ENCODE measurements at regions not wholly inside any gene's neighbourhood (a gene's known extent, or its start where the extent isn't known, plus 50 kb on each side); places are given as distances from the start of the nearest gene placed in this dataset.

- CTCF ChIA-PET: interaction anchor here (1.0 kb wide), 1 partner anchor 10 kb away, joined by 4 read pairs; no protein-coding TSS in a partner anchor
Observed at GRCh38 chr7:48822138-48822537, 102.2 kb upstream of the CDC14C start.

More at GRCh38 chr7:48822138-48822537, 102.2 kb upstream of the CDC14C start:
- Histone ChIP-seq H3K4me2 (ENCODE audit: control insufficient read depth, insufficient read depth) (no peak overlapping the region), H3K9ac (ENCODE audit: control insufficient read depth, insufficient read depth, low read length) (no peak overlapping the region), H3K4me3 (no peak overlapping the region), H3K27ac (ENCODE audit: control insufficient read depth, insufficient read depth) (no peak overlapping the region), H3K9me3 (replicated peaks; ENCODE audit: control insufficient read depth, insufficient read depth, low read length) (no peaks in the 10 kb centered on the region), H3K27me3 (replicated peaks in 1 of 2; ENCODE audit: control insufficient read depth in 2 of 2, insufficient read depth in 2 of 2, low read length in 1 of 2) (no peaks in the 10 kb centered on the region), H3K36me3 (ENCODE audit: control insufficient read depth in 2 of 2, insufficient read depth in 2 of 2, low read length in 1 of 2) (no peaks in the 10 kb centered on the region), H3K4me1 (ENCODE audit: control insufficient read depth, insufficient read depth, low read length) (no peaks in the 10 kb centered on the region), H3K79me2 (ENCODE audit: control insufficient read depth, insufficient read depth, low read length) (no peaks in the 10 kb centered on the region), H2AFZ (ENCODE audit: control insufficient read depth, low read depth, low read length) (no peak overlapping the region), H4K20me1 (ENCODE audit: control insufficient read depth, insufficient read depth) (no peaks in the 10 kb centered on the region)
- TF ChIP-seq KLF5 (IDR thresholded peaks at IDR 0.05; ENCODE audit: partially characterized antibody) (no peak), SIX5 (IDR thresholded peaks at IDR 0.05; ENCODE audit: low read depth, low read length, severe bottlenecking) (no peak), SUZ12 (IDR thresholded peaks at IDR 0.05; ENCODE audit: unreplicated experiment) (no peak), FOXM1 (IDR thresholded peaks at IDR 0.05; ENCODE audit: low read depth, low read length) (no peak), USF1 (IDR thresholded peaks at IDR 0.05; ENCODE audit: borderline replicate concordance, extremely low read length, insufficient read depth, low read depth, low read length) (no peak), ATF7 (IDR thresholded peaks at IDR 0.05; ENCODE audit: low read depth) (no peak), ZNF274 (IDR thresholded peaks at IDR 0.05; ENCODE audit: insufficient read depth, insufficient read length) (no peak), NKRF (conservative IDR thresholded peaks at IDR 0.05) (no peak), ELK1 (IDR thresholded peaks at IDR 0.05; ENCODE audit: low read depth, low read length) (no peak), MEF2B (IDR thresholded peaks at IDR 0.05; ENCODE audit: partially characterized antibody, poor library complexity, severe bottlenecking) (no peak), NFYB (IDR thresholded peaks at IDR 0.05; ENCODE audit: insufficient read depth, low read depth, low read length) (no peak), LARP7 (IDR thresholded peaks at IDR 0.05) (no peak), BHLHE40 (IDR thresholded peaks at IDR 0.05; ENCODE audit: borderline replicate concordance in 1 of 2, low read depth in 2 of 2, low read length in 1 of 2) (no peak), ZBED1 (IDR thresholded peaks at IDR 0.05; ENCODE audit: borderline replicate concordance) (no peak), ETV6 (conservative IDR thresholded peaks at IDR 0.05 in 1 of 2, IDR thresholded peaks at IDR 0.05 in 1 of 2; ENCODE audit: borderline replicate concordance in 1 of 2, low read depth in 1 of 2) (no peak), IKZF2 (IDR thresholded peaks at IDR 0.05) (no peak), TCF12 (IDR thresholded peaks at IDR 0.05; ENCODE audit: low read depth, low read length) (no peak), CREB1 (IDR thresholded peaks at IDR 0.05; ENCODE audit: low read depth) (no peak), CTCF (IDR thresholded peaks at IDR 0.05 in 2 of 3, conservative IDR thresholded peaks at IDR 0.05 in 1 of 3; ENCODE audit: control insufficient read depth in 2 of 3, extremely low read depth in 1 of 3, insufficient read depth in 1 of 3, low read depth in 3 of 3, low read length in 3 of 3) (no peak)
- no TSS peak for BruUV-seq (replicated peaks)
- no peak for DNase-seq (ENCODE audit: low read depth, low spot score)
- ChIA-PET SMC1A (ENCODE audit: uncharacterized antibody, unreplicated experiment) (no interaction called here), POLR2A (no interaction called here), RAD21 (ENCODE audit: unreplicated experiment) (no interaction called here)
- in situ Hi-C loops (cut with MboI) (no loop called here), intact Hi-C loops (cut with micrococcal nuclease; ENCODE audit: unreplicated experiment) (no loop called here)
- no peak for FAIRE-seq
- no peak for ATAC-seq
- WGBS (ENCODE audit: insufficient coverage, insufficient replicate concordance, low lambda C conversion rate, missing lambda C conversion rate): 26% methylated on average over 1 of the region's 1 CpG
